Transverse colon (tissue), 4 donors: ENCODE measurements at regions not wholly inside any gene's neighbourhood (a gene's known extent, or its start where the extent isn't known, plus 50 kb on each side); places are given as distances from the start of the nearest gene placed in this dataset.

Experiments used
- EP300 ChIP-seq: sonication (generic); formaldehyde crosslinking; IDR thresholded peaks from one replicate; pipeline ENCODE4 v1.6.1; 2017; ENCODE audit warnings: antibody characterized with exemption, low read depth
- POLR2A ChIP-seq: fragments of 450-650 bp; IDR thresholded peaks from one replicate; pipeline ENCODE4 v1.6.1; 2016; ENCODE audit warnings: antibody characterized with exemption, mild to moderate bottlenecking, moderate library complexity
- POLR2AphosphoS5 ChIP-seq, 3 donors: sonication (generic); formaldehyde crosslinking; IDR thresholded peaks; one replicate each; pipeline ENCODE4 v1.6.1; 2016; ENCODE audit warnings: antibody characterized with exemption in 3 of 3
- TF ChIP-seq, protein P1 (sequence below), 5 experiments: fragments of 200-600 bp in 3 of 5; fragments of 450-650 bp in 2 of 5; sonication (generic) in 3 of 5; IDR thresholded peaks; 1 replicate in 2 of 5; 2 replicates in 3 of 5; pipeline ENCODE4 v1.5.1; 2016 to 2017; ENCODE audit warnings: antibody characterized with exemption in 5 of 5, inconsistent platforms in 3 of 5, mild to moderate bottlenecking in 2 of 5, moderate library complexity in 1 of 5

DNA sequence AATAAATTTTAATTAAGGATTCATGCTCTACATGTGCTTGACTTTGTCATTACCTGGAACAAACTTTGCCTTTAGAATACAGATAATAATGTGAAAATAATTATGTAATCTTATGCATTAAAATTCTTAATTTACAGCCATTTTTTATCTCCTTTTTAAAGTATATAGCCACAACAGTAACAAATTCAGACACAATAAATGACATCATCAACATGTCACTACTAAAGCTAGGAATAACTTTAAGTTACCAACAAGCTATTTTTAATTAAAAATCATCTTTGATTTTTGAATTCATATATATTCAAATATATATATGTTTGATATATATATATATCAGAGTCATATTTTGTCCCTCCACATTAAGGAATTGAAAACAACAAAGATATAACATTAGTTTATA is 107.7 kb downstream of the MAD2L1 start:
- TF ChIP-seq, protein P1, sequence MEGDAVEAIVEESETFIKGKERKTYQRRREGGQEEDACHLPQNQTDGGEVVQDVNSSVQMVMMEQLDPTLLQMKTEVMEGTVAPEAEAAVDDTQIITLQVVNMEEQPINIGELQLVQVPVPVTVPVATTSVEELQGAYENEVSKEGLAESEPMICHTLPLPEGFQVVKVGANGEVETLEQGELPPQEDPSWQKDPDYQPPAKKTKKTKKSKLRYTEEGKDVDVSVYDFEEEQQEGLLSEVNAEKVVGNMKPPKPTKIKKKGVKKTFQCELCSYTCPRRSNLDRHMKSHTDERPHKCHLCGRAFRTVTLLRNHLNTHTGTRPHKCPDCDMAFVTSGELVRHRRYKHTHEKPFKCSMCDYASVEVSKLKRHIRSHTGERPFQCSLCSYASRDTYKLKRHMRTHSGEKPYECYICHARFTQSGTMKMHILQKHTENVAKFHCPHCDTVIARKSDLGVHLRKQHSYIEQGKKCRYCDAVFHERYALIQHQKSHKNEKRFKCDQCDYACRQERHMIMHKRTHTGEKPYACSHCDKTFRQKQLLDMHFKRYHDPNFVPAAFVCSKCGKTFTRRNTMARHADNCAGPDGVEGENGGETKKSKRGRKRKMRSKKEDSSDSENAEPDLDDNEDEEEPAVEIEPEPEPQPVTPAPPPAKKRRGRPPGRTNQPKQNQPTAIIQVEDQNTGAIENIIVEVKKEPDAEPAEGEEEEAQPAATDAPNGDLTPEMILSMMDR (IDR thresholded peaks at IDR 0.05): no peak
- TF ChIP-seq POLR2AphosphoS5 (IDR thresholded peaks at IDR 0.05) (no peak), EP300 (no peak), POLR2A (no peak)
